Astrocyte (in vitro differentiated cells and primary cell): ENCODE measurements at regions not wholly inside any gene's neighbourhood (a gene's known extent, or its start where the extent isn't known, plus 50 kb on each side); places are given as distances from the start of the nearest gene placed in this dataset.
"Not testable (repeated sequence)": the region's sequence is repeated elsewhere in the genome, so short reads cannot be mapped to it uniquely, and the experiment has no call there.

ENCODE experiments used
- DNase-seq: peaks from one replicate; pipeline ENCODE4 v3.0.0-alpha.2; 2010; ENCODE audit warnings: low read depth
- FAIRE-seq: peaks from 2 replicates; lab custom pipeline; 2011; peaks lifted over from hg19 to GRCh38; lab: Jason Lieb, UNC
- H2AFZ ChIP-seq: 2 replicates; pipeline ENCODE4 v1.6.0; 2012; ENCODE audit warnings: low read depth, low read length, inconsistent platforms
- H3K27ac ChIP-seq: 2 replicates; pipeline ENCODE4 v1.5.1; 2011; ENCODE audit warnings: low read depth, low read length, inconsistent platforms
- H3K27me3 ChIP-seq: 2 replicates; pipeline ENCODE4 v1.6.0; 2011; ENCODE audit warnings: low read length, inconsistent platforms; ENCODE audit not compliant: insufficient read depth
- H3K36me3 ChIP-seq: 2 replicates; pipeline ENCODE4 v1.5.1; 2011; ENCODE audit warnings: low read length, inconsistent platforms; ENCODE audit not compliant: insufficient read depth
- H3K4me1 ChIP-seq: 2 replicates; pipeline ENCODE4 v1.5.1; 2011; ENCODE audit warnings: low read length, inconsistent platforms; ENCODE audit not compliant: insufficient read depth
- H3K4me2 ChIP-seq: 2 replicates; pipeline ENCODE4 v1.6.0; 2012; ENCODE audit warnings: low read length, inconsistent platforms
- H3K4me3 ChIP-seq: 2 replicates; pipeline ENCODE4 v1.5.1; 2011; ENCODE audit warnings: low read depth, mild to moderate bottlenecking, low read length, inconsistent platforms; ENCODE audit not compliant: insufficient read depth
- H3K79me2 ChIP-seq: 2 replicates; pipeline ENCODE4 v1.6.0; 2012; ENCODE audit warnings: mild to moderate bottlenecking, low read length, inconsistent platforms; ENCODE audit not compliant: insufficient read depth
- H3K9ac ChIP-seq: 2 replicates; pipeline ENCODE4 v1.6.0; 2012; ENCODE audit warnings: mild to moderate bottlenecking, low read length, inconsistent platforms
- H3K9me3 ChIP-seq: 2 replicates; pipeline ENCODE4 v1.5.1; 2012; ENCODE audit warnings: low read depth, mild to moderate bottlenecking, low read length, inconsistent platforms; ENCODE audit not compliant: insufficient read depth
- H4K20me1 ChIP-seq: 2 replicates; pipeline ENCODE4 v1.6.0; 2012; ENCODE audit warnings: low read length, inconsistent platforms; ENCODE audit not compliant: insufficient read depth
- H3K27ac Mint-ChIP-seq: one replicate; pipeline ENCODE4 v1.8.0; 2021; ENCODE audit warnings: mild to moderate bottlenecking, mixed read lengths; ENCODE audit not compliant: unreplicated experiment
- H3K27me3 Mint-ChIP-seq: one replicate; pipeline ENCODE4 v1.8.0; 2021; ENCODE audit warnings: low read depth, mixed read lengths; ENCODE audit not compliant: unreplicated experiment
- H3K36me3 Mint-ChIP-seq: one replicate; pipeline ENCODE4 v1.8.0; 2021; ENCODE audit warnings: low read depth, mixed read lengths; ENCODE audit not compliant: unreplicated experiment
- H3K4me1 Mint-ChIP-seq: one replicate; pipeline ENCODE4 v1.8.0; 2021; ENCODE audit warnings: low read depth, mixed read lengths; ENCODE audit not compliant: unreplicated experiment
- H3K4me3 Mint-ChIP-seq: one replicate; pipeline ENCODE4 v1.8.0; 2021; ENCODE audit warnings: mild to moderate bottlenecking, moderate library complexity, mixed read lengths; ENCODE audit not compliant: unreplicated experiment
- H3K9me3 Mint-ChIP-seq: one replicate; pipeline ENCODE4 v1.8.0; 2021; ENCODE audit warnings: mild to moderate bottlenecking, mixed read lengths; ENCODE audit not compliant: unreplicated experiment
- EZH2 ChIP-seq: IDR thresholded peaks from 2 replicates; pipeline ENCODE4 v1.6.1; 2012; ENCODE audit warnings: mild to moderate bottlenecking, low read length, inconsistent platforms; ENCODE audit not compliant: insufficient read depth
- TF ChIP-seq, protein P1 (sequence below): IDR thresholded peaks from 2 replicates; pipeline ENCODE4 v1.5.1; 2011; ENCODE audit warnings: low read depth, mild to moderate bottlenecking, inconsistent platforms, low read length, moderate library complexity; ENCODE audit not compliant: insufficient read depth

- no peak overlapping the region for H3K27ac ChIP-seq
- Mint-ChIP-seq H3K27me3 (no peaks in the 10 kb centered on the region), H3K9me3 (no peaks in the 10 kb centered on the region), H3K27ac (no peak overlapping the region), H3K36me3 (no peaks in the 10 kb centered on the region), H3K4me1 (no peaks in the 10 kb centered on the region), H3K4me3 (no peak overlapping the region)
- DNase-seq (no peak), FAIRE-seq (no peak)
- no peaks in the 10 kb centered on the region for H3K27me3 ChIP-seq
- no peak overlapping the region for H3K9ac ChIP-seq
- H3K4me1 ChIP-seq, result no peaks in the 10 kb centered on the region
- H4K20me1 ChIP-seq, result no peaks in the 10 kb centered on the region
- H3K36me3 ChIP-seq, result no peaks in the 10 kb centered on the region
- peaks cover 3% of the 10 kb centered on the region for H3K9me3 ChIP-seq
- H3K79me2 ChIP-seq, result no peaks in the 10 kb centered on the region
- TF ChIP-seq, protein P1, sequence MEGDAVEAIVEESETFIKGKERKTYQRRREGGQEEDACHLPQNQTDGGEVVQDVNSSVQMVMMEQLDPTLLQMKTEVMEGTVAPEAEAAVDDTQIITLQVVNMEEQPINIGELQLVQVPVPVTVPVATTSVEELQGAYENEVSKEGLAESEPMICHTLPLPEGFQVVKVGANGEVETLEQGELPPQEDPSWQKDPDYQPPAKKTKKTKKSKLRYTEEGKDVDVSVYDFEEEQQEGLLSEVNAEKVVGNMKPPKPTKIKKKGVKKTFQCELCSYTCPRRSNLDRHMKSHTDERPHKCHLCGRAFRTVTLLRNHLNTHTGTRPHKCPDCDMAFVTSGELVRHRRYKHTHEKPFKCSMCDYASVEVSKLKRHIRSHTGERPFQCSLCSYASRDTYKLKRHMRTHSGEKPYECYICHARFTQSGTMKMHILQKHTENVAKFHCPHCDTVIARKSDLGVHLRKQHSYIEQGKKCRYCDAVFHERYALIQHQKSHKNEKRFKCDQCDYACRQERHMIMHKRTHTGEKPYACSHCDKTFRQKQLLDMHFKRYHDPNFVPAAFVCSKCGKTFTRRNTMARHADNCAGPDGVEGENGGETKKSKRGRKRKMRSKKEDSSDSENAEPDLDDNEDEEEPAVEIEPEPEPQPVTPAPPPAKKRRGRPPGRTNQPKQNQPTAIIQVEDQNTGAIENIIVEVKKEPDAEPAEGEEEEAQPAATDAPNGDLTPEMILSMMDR, result no peak
- TF ChIP-seq EZH2, result no peak
- no peak overlapping the region for H3K4me3 ChIP-seq
- no peak overlapping the region for H3K4me2 ChIP-seq
- H2AFZ ChIP-seq, result no peak overlapping the region
Observed at GRCh38 chr13:88288326-88288725, 617.2 kb downstream of the SLITRK5 start.

DNA sequence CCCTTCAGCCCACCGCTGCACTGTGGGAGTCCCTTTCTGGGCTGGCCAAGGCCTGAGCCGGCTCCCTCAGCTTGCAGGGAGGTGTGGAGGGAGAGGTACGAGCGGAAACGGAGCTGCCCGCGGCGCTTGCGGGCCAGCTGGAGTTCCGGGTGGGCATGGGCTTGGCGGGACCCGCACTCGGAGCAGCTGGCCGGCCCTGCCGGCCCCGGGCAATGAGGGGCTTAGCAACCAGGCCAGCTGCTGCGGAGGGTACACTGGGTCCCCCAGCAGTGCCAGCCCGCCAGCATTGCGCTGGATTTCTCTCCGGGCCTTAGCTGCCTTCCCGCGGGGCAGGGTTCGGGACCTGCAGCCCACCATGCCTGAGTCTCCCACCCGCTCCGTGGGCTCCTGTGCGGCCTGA is 620.6 kb downstream of the SLITRK5 start:
- H3K27ac ChIP-seq, H3K9me3 Mint-ChIP-seq, H3K27me3 ChIP-seq, H3K9ac ChIP-seq, H3K36me3 ChIP-seq, H3K79me2 ChIP-seq, H3K4me3 Mint-ChIP-seq, H3K36me3 Mint-ChIP-seq, DNase-seq, H3K4me1 Mint-ChIP-seq, H3K27ac Mint-ChIP-seq, H3K4me3 ChIP-seq, H3K9me3 ChIP-seq, H4K20me1 ChIP-seq, H3K4me2 ChIP-seq, H2AFZ ChIP-seq, H3K27me3 Mint-ChIP-seq, H3K4me1 ChIP-seq, FAIRE-seq: not testable (repeated sequence)

DNA sequence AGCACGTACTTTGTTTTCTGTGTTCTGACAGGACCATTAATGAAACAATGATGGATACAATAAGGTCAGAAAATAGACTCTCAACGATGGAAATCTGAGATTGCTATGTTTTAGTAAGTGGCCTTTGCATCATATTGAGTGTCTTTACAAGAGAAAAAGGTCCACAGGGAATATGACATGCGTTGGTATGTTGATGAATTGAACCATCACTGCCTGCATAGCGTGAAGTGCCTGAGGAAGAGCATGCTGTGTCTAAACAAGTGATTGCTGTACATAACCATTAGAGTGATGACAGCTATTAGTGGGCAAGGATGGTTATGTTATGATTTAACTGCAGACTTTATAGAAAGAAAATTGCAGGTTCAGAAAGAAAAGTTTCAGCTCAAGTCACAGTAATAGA is 623.2 kb downstream of the SLITRK5 start:
- no peak overlapping the region for H2AFZ ChIP-seq
- no peak overlapping the region for H3K4me3 ChIP-seq
- Mint-ChIP-seq H3K4me3 (no peak overlapping the region), H3K9me3 (no peaks in the 10 kb centered on the region), H3K27ac (no peak overlapping the region), H3K27me3 (no peaks in the 10 kb centered on the region), H3K4me1 (no peaks in the 10 kb centered on the region), H3K36me3 (no peaks in the 10 kb centered on the region)
- no peaks in the 10 kb centered on the region for H3K36me3 ChIP-seq
- H3K4me1 ChIP-seq, result no peaks in the 10 kb centered on the region
- DNase-seq (no peak), FAIRE-seq (no peak)
- no peaks in the 10 kb centered on the region for H4K20me1 ChIP-seq
- H3K9me3 ChIP-seq, result no peaks in the 10 kb centered on the region
- H3K27ac ChIP-seq, result no peak overlapping the region
- no peak overlapping the region for H3K4me2 ChIP-seq
- H3K27me3 ChIP-seq, result no peaks in the 10 kb centered on the region
- H3K9ac ChIP-seq, result no peak overlapping the region
- H3K79me2 ChIP-seq, result no peaks in the 10 kb centered on the region
- no peak for TF ChIP-seq EZH2
- TF ChIP-seq, protein P1, result no peak
